Right lobe of liver (tissue), 6 donors: ENCODE measurements at regions not wholly inside any gene's neighbourhood (a gene's known extent, or its start where the extent isn't known, plus 50 kb on each side); places are given as distances from the start of the nearest gene placed in this dataset.

Experiments used
- ATAC-seq, 4 donors: fragments of 200-7000 bp; cut with Tn5 transposase; one replicate each; pipeline ENCODE4 v1.9.1; 2020; ENCODE audit warnings: mild to moderate bottlenecking in 4 of 4, moderate library complexity in 4 of 4
- DNase-seq, 3 donors: peaks; one replicate each; pipeline ENCODE4 v3.0.0-alpha.2; 2020
- H3K27ac ChIP-seq, 3 donors: fragments of 200-600 bp; one replicate each; pipeline ENCODE4 v1.8.0; 2022
- H3K27me3 ChIP-seq, 2 donors: fragments of 200-600 bp; one replicate each; pipeline ENCODE4 v1.8.0; 2022
- H3K36me3 ChIP-seq, 4 donors: fragments of 200-600 bp; sonication (generic) in 1 of 4; one replicate each; pipeline versions ENCODE4 v1.5.1 to v1.8.0; 2017 to 2022; ENCODE audit warnings: control low read depth in 1 of 4
- H3K4me1 ChIP-seq, 4 donors: fragments of 200-600 bp; sonication (generic) in 1 of 4; one replicate each; pipeline versions ENCODE4 v1.5.1 to v1.8.0; 2017 to 2022; ENCODE audit warnings: control low read depth in 1 of 4
- H3K4me3 ChIP-seq, 3 donors: fragments of 200-600 bp; one replicate each; pipeline ENCODE4 v1.8.0; 2022
- H3K9me3 ChIP-seq, 4 donors: fragments of 200-600 bp; sonication (generic) in 1 of 4; one replicate each; pipeline versions ENCODE4 v1.5.1 to v1.8.0; 2017 to 2022; ENCODE audit warnings: control low read depth in 1 of 4
- POLR2A ChIP-seq: fragments of 450-650 bp; IDR thresholded peaks from one replicate; pipeline ENCODE4 v1.6.1; 2017; ENCODE audit warnings: antibody characterized with exemption, mild to moderate bottlenecking
- WGBS: methylation state at CpG from one replicate; pipeline ENCODE4 v1.1.6; 2018; ENCODE audit warnings: low coverage, low lambda C conversion rate; ENCODE audit not compliant: insufficient coverage; ENCODE audit errors: missing lambda C conversion rate; 5-methylcytosine and 5-hydroxymethylcytosine counted together
- intact Hi-C, 2 donors: fragments of 100-400 bp; cut with DNase I; formaldehyde crosslinking; loops; one replicate each; pipeline versions ENCODE4 v1.11.2 to v1.14.1; 2022
- TF ChIP-seq, protein P1 (sequence below), 4 donors: fragments of 200-600 bp in 3 of 4; fragments of 450-650 bp in 1 of 4; IDR thresholded peaks; one replicate each; pipeline versions ENCODE4 v1.5.1 to v1.8.0; 2016 to 2022; ENCODE audit warnings: antibody characterized with exemption in 4 of 4, mild to moderate bottlenecking in 2 of 4
- donor health status: DM: no; HTN: yes; CAD: no.
- donor health status: DM: no; HTN: no; CAD: no.
- donor health status: DM: no; HTN: no; CAD: no.
- donor health status: DM: no; HTN: yes; CAD: no.
- donor health status: DM: no; HTN: yes; CAD: no.

GRCh38 chr11:113603277-113604059, 102.6 kb downstream of the TMPRSS5 start:
- no peaks in the 10 kb centered on the region for H3K4me1 ChIP-seq
- ATAC-seq (peak; percentile 42 to 71 (median 59)), DNase-seq (no peak)
- no peak overlapping the region for H3K27ac ChIP-seq
- 38% methylated on average over 5 of the region's 5 CpGs for WGBS
- H3K9me3 ChIP-seq = peaks cover 0 to 3% (median 0%) of the 10 kb centered on the region in 4 donors
- intact Hi-C loops = no loop called here
- H3K36me3 ChIP-seq = no peaks in the 10 kb centered on the region
- no peak overlapping the region for H3K4me3 ChIP-seq
- TF ChIP-seq POLR2A = no peak
- TF ChIP-seq, protein P1, sequence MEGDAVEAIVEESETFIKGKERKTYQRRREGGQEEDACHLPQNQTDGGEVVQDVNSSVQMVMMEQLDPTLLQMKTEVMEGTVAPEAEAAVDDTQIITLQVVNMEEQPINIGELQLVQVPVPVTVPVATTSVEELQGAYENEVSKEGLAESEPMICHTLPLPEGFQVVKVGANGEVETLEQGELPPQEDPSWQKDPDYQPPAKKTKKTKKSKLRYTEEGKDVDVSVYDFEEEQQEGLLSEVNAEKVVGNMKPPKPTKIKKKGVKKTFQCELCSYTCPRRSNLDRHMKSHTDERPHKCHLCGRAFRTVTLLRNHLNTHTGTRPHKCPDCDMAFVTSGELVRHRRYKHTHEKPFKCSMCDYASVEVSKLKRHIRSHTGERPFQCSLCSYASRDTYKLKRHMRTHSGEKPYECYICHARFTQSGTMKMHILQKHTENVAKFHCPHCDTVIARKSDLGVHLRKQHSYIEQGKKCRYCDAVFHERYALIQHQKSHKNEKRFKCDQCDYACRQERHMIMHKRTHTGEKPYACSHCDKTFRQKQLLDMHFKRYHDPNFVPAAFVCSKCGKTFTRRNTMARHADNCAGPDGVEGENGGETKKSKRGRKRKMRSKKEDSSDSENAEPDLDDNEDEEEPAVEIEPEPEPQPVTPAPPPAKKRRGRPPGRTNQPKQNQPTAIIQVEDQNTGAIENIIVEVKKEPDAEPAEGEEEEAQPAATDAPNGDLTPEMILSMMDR (IDR thresholded peaks at IDR 0.05) = no peak
- H3K27me3 ChIP-seq = no peaks in the 10 kb centered on the region

- intact Hi-C loops = no loop called here
- no peak for ATAC-seq
- H3K36me3 ChIP-seq = no peaks in the 10 kb centered on the region
- 33% methylated on average over 2 of the region's 2 CpGs for WGBS
- no peaks in the 10 kb centered on the region for H3K27me3 ChIP-seq
- no peaks in the 10 kb centered on the region for H3K4me1 ChIP-seq
- TF ChIP-seq, protein P1 (IDR thresholded peaks at IDR 0.05) = no peak
- no peak for TF ChIP-seq POLR2A
- no peak overlapping the region for H3K27ac ChIP-seq
- DNase-seq = no peak
- peaks cover 0 to 3% (median 0%) of the 10 kb centered on the region in 4 donors for H3K9me3 ChIP-seq
- no peak overlapping the region for H3K4me3 ChIP-seq
These were observed 103.6 kb downstream of the TMPRSS5 start for GRCh38 chr11:113602483-113602882.

DNA sequence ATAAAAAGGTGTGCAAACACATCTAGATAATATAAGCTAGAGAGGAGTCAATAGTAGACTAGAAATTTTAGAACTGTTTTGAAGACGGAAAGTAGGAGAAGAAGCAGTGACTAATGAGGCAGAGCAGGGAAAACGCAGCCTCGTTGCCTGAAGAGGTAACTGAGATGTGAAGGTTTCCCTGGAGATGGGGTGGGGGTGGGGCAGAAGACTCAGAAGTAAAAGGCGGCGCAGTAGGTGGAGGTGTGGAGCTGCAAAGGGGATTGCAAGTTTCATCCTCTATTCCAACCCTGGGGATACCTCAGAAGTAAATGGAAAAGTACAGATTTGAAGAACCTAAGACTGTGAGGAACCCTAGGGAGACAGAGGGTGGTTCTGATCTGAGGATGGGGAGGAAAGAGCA, 109.5 kb downstream of the TMPRSS5 start:
- H3K4me3 ChIP-seq = no peak overlapping the region
- WGBS = 42% methylated on average over 5 of the region's 5 CpGs
- H3K27me3 ChIP-seq = no peaks in the 10 kb centered on the region
- H3K27ac ChIP-seq = no peak overlapping the region
- DNase-seq (no peak), ATAC-seq (no peak)
- H3K4me1 ChIP-seq = no peaks in the 10 kb centered on the region
- intact Hi-C loops = no loop called here
- no peaks in the 10 kb centered on the region for H3K9me3 ChIP-seq
- TF ChIP-seq POLR2A = no peak
- TF ChIP-seq, protein P1 (IDR thresholded peaks at IDR 0.05) = no peak
- H3K36me3 ChIP-seq = no peaks in the 10 kb centered on the region

- WGBS = 71% methylated on average over 3 of the region's 3 CpGs
- ATAC-seq (no peak), DNase-seq (no peak)
- H3K4me3 ChIP-seq = no peak overlapping the region
- no peak overlapping the region for H3K27ac ChIP-seq
- no peaks in the 10 kb centered on the region for H3K27me3 ChIP-seq
- intact Hi-C loops = no loop called here
- H3K4me1 ChIP-seq = no peaks in the 10 kb centered on the region
- H3K36me3 ChIP-seq = no peaks in the 10 kb centered on the region
- no peak for TF ChIP-seq POLR2A
- H3K9me3 ChIP-seq = no peaks in the 10 kb centered on the region
These were observed 110.1 kb downstream of the TMPRSS5 start for GRCh38 chr11:113595810-113596594.

DNA sequence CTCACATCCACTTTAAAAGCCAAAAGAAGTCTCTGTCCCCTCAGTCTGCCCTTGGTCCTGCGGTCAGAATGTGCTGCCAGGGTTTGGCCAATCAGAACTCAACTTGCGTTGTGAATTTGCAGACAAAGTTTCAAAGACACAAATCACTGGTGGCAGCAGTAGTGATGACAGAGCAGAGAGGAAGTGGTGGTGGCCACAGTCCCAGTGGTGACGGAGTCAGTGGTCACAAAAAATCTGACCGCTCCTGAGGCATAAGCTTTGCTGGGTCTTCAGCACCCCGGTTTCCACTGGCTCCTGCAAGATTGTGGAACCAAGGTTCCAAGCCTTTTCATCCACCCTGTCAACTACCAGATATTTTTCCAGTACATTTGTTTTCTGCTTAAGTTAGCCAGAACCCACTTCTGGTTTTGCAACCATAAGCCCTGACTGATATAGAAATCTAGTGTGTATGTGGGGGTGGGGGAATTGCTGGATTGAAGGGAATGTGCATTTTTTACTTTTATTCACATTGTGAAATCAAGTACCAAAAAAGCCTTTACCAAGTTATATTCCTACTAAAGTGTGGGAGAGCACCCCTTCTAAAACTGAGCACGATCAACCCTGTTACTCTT, 112.3 kb downstream of the TMPRSS5 start:
- Histone ChIP-seq H3K4me3 (no peak overlapping the region), H3K9me3 (no peaks in the 10 kb centered on the region), H3K27ac (no peak overlapping the region), H3K36me3 (no peaks in the 10 kb centered on the region), H3K27me3 (no peaks in the 10 kb centered on the region), H3K4me1 (no peaks in the 10 kb centered on the region)
- WGBS = 46% methylated on average over 6 of the region's 6 CpGs
- TF ChIP-seq, protein P1 (IDR thresholded peaks at IDR 0.05) = no peak
- no peak for TF ChIP-seq POLR2A
- intact Hi-C loops = no loop called here
- no peak for DNase-seq
- no peak for ATAC-seq
